ENCODE measurements at regions not wholly inside any gene's neighbourhood (a gene's known extent, or its start where the extent isn't known, plus 50 kb on each side); places are given as distances from the start of the nearest gene placed in this dataset.
A peak's percentile ranks its signal among the peaks of the same experiment; 100 is the strongest.
"Not testable (repeated sequence)": the region's sequence is repeated elsewhere in the genome, so short reads cannot be mapped to it uniquely, and the experiment has no call there.

DNA sequence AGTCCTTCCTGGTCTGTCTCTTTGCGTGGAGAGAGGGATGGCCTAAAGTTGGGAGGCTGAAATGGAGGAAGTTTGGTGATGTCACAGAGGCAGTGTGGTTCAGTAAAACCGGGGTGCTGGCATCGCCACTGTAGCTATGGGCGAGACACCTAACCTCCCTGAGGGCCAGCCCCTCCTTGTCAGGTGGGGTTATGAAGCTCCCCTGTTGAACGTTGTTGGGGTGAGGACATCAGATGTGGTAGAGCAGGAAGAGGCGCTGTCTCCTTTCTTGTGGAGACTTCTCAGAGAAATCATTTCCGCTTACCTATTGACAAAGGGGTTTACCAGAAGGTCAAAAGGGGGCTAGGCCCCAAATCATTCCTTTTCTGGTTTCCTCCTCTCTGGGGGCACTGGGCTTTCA is 294.7 kb downstream of the SIPA1L2 start:
- no peak for DNase-seq

DNA sequence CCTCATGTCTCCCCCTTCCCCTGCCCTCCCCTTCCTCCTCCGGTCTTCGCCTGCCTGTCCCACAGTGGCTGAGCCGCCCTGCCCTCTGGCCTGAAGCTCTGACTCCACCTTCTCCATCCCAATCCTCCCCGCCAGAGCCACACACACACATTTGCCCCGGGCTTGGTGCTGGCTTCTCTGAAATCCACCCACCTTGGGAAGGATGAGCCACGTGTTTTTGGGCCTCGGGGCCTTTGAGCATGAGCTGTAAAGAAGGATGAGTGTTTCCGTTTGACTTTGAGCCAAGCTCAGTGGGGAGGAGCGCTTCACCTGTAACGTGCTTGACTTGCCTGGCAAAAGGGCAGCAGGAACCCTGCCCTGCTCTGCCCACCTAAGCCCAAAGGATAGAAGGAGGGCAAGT is 295.1 kb downstream of the SIPA1L2 start:
- peak; percentile 54 for DNase-seq

DNA sequence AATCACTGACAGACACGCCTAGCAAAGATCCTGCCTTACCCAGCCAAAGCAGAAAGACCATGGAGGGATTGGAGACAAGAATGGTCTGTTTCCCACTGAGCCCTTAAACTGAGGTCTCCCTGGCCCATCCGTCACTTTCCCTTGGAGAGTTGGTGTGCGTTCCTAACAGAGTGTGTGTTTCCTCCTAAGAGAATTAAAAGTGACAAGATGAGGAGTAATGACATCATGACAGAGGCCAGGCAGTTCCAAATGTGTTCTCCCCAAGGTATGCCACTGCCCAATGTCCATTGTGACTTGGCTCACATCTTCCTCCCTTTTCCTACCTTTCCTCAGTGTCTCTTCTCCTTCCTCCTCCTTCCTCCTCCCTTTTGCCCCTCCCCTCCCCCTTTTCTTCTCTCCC is 295.7 kb downstream of the SIPA1L2 start:
- DNase-seq, result no peak

DNA sequence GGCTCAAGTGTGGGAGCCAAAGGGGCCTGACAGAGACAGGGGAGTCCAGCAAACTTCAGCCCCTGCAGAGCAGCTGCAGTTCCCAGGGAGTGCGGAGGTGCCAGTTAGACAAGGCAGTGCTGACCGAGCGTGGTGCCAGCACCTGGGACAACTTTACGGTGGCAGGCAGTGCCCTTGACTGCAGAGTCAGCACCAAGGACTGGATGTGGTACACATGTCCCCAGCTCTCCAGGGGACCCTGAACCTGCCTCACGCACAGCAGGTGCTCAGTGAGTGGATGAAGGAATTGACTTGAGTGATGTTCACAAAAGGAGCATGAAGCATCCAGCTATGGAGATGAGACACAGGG is 296.5 kb downstream of the SIPA1L2 start:
- no peak for DNase-seq

DNA sequence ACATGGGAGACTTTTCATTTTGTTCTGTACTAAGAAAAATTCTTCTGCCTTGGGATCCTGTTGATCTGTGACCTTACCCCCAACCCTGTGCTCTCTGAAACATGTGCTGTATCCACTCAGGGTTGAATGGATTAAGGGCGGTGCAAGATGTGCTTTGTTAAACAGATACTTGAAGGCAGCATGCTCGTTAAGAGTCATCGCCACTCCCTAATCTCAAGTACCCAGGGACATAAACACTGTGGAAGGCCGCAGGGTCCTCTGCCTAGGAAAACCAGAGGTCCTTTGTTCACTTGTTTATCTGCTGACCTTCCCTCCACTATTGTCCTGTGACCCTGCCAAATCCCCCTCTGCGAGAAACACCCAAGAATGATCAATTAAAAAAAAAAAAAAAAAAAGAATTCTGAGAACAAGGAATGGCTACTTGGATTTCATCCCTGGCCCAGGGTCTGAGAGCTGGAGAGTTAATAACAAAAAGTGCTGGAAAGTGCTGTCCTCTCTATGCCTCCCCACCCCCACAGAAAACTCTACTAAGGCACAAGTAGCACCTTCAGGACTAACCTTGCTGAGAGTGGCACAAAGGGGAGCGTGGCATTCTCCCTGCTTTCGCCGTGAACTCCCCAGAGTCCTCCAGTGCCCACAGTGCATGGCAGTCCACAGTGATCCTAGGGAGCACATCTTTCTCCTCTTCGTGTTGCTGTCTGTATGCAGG is 297.1 kb downstream of the SIPA1L2 start:
- not testable (repeated sequence) for DNase-seq

DNA sequence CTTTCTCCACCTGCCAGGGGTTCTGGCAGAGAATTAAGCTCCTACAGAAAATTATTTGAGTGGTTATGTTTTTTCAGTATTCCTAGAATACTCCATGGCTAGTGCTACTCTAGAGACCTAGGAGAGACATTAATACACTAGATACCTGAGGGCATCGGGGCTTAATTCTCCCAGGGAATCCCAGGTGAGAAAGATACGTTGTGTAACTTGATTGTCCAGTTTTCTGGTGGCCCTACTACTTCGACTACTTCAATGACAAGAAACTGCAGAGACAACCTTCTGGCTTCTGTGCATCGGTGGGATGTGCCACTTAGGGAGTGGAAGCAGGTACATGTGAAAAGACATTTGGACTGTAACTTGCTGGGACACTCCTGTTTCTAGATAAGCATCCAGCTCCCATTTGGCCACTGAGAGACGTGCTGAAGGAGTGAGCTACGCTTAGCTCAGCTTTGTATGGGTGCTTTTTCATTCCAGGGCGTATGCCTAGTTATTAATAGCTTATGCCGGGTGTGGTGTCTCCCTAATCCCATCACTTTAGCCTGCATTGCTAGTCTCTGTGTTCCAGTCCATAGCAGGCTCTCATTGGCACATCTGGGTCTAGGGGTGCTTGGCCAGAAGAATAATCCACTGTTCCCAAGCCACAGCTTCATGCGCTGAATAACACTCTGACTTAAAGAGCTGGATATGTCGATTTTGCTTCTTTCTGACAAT is 300.7 kb downstream of the SIPA1L2 start:
- DNase-seq, result no peak

DNA sequence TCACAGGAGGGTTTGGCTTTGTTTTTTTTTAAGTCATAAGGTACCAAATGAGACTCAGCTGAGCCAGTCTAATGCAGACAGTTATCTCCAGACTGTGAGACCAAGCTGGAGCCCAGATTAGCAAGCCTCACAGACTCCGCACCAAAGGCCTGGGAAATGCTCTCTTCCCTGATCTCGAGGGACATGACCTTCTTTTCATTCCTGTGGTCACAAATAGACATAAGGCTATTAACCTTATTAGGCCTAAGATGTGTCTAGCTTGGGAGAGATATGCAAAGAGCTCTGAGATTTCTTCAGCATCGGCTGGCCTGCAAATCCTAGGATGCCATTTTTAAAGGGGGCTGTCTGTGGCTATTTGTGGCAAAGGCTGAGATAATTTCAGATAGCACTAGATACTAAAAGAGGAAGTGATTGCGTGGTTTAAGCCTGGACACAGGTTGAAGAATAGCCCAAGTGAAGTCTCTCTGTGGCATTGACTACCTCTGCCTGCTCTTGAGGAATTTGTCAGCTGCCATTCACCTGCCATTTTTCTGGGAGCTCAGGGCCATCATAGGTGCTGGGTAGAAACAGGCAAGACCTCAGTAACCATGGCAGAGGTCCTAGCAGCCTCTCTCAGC is 301.3 kb downstream of the SIPA1L2 start:
- DNase-seq, result no peak

DNA sequence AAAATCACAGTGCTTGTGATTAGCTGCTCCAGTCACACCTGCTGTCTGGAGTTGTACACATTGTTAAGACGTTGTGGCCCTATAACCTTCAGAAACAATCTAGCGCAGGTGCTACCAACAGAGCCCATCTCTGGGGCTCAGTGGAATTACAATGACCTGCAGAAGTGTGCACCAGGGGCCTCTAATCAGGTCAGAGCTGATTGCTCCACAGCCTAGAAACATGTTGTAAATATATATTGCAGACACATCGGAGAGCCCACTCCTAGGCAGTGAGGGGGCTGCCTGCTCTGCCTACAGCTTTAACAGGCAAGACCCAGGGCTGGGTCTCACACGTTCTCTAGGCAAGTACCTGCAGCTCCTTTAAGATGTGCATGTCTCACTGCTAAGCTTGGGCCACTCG is 302.0 kb downstream of the SIPA1L2 start:
- DNase-seq, result no peak

DNA sequence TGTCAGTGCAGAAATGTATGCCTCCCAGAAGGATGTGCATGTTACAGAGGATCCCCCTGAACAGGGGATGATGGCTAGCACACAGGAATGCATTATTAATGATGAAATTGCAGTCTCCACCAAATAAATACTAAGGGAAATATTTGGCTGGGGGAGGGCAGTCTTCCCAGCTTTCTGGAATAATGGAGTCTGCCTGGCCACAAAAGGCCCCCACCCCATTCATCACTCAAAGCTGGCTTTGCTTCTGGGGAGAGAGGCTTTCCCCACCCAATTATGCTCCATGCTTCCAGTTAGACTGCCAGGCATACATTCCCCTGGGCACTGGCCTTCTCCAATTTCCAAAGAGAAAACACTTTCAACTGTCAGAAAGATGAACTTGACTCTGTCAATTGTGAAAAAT is 302.7 kb downstream of the SIPA1L2 start:
- DNase-seq, result no peak

DNA sequence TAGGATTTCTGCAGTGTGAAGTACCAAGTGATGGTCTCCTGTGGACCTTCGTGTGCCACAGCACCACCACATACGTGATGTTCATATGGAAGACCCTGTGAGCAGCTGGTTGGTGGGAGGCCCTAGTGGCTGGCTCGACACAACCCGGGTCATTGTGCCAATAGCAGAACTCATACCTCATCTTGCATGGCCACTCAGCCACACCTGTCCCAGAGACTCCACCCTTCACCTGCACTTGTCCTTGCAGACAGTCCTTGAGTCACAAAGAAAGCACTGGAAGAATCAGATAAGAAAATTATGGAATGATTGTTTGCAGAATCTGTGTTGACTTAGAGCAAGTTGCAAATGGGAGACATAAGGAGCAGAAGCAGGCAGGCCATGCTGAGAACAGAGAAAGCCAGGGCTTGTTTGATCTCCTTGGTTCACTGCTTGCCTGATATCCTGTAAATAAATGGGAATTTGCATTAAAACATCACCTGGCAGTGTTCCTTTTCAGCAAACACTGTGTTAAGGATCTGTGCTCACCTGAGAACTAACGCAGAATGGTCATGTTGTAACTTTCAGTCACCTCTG is 307.7 kb downstream of the SIPA1L2 start:
- peak; percentile 50 for DNase-seq

DNA sequence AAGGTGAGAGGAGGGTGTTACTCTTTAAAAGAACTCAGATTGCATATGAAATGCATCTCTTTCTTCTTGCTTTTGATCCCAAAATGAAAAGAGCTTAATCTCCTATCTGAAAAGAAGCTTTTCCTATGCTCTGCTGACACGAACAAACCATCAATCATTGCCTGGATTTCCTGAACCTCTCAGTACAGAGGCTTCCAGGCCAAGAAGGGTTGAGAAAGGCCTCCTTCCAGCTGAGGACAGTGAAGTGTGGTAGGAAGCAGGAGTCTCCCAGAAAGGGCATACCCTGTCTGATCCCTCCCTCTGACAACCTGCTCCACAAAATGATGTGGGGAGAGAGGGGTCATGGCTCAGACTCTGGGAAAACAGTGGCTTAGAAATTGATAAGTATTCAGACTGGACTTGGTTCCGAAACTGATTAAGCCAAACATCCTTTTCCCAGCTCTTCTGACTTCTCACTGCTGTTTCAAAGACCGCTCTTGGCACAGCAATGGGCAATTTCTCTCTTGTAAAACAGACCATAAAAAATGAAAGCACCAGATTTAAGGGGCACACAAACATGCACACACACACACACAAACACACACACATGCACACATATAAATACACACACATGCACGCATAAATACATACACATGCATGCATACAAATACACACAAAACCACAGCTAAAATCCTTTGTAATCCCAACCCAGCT is 310.3 kb downstream of the SIPA1L2 start:
- DNase-seq, result no peak

DNA sequence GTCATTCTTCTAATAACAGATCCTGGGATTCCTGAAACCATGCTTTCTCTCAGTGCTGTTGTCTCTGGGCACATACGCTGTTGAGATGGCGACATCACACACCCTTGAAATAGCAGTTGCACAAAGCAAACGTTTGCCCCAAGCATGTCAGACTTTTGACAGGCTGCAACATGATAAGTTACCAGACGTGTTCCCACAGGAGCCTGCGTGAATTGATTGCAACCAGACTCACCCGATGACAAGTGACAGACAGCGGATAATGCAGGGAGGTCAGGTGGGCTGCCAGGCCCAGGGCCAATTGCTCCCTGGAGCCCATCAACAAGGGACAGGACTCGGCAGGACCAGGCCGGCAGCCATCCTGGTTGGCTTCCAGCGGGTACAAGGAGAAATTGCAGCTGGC is 310.9 kb downstream of the SIPA1L2 start:
- DNase-seq, result peak; percentile 27

DNA sequence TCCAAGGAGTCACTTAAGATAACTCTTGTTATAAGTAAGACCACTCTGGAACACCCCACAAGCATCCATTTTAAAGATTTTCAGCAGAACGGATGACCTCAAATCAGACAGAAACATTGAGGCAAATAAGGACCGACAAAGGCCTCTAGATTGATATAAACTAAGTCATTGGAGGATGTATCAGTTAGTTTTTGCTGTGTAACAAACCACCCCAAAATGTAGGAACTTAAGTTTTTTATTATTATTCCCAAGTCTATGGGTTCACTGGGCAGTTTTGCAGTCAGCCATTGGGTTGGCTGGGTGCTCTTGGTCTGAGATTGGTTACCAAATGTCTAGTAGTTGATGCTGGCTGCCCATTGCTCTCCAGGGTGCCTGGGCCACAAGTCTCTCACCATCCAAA is 311.8 kb downstream of the SIPA1L2 start:
- DNase-seq, result no peak

DNA sequence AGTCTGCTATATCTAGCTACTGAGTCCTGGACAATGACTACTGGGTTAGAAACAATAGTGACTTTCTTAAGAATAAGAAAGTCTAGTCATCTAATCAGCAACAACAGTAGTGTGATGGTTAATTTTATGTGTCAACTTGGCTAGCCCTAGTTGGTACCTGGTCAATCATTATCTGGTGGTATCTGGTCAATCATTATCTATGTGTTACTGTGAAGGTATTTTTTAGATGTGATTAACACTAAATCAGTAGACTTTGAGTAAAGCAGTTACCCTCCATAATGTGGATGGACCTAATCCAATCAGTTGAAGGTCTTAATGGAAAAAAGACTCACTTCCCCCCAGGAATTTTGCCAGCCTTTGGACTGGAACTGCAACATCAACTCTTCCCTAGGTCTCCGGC is 312.6 kb downstream of the SIPA1L2 start:
- DNase-seq, result no peak

DNA sequence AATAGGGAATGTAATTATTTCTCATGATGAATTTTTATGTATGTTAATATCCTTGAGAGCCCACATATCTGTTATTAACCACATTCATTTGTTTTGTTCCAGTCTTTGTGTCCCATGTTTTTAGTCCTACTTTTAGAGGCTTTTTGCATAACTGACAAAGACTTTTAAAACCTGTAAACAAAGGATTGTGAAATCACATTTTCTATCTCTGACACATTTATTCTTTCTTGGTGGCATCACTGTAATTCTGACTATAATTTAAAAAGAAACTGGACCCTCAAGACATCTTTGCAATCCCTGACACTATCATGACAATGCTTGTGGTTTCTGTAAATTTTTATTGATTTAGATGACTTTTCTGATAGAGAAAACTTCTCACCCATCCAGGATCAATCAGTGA is 313.1 kb downstream of the SIPA1L2 start:
- no peak for DNase-seq

DNA sequence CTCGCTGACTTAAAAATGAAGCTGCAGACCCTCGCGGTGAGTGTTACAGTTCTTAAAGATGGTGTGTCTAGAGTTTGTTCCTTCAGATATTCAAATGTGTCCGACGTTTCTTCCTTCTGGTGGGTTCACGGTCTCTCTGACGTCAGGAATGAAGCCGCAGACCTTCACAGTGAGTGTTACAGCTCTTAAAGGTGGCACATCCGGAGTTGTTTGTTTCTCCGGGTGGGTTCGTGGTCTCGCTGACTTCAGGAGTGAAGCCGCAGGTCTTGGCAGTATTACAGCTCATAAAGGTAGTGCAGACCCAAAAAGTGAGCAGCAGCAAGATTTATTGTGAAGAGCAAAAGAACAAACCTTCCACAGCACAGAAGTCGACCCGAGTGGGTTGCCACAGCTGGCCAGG is 316.1 kb downstream of the SIPA1L2 start:
- DNase-seq, result not testable (repeated sequence)

DNA sequence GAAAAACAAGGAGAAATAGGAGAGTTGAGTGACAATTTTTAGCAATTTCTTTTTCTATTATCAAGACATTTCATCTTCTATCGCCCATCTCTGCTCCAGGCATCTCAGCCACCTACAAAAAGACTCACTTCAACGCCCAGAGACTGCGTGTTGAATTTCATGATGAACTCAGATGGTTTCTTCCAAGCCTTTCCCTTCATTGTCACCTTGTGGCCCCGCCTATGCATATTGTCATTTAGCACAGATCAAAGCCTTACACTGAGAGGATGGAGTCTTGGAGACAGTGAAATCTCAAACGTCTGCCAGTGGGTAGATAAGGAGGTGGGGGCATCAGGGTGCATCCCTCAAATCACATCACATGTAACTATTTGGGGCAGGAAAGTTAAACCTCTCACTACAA is 319.4 kb downstream of the SIPA1L2 start:
- no peak for DNase-seq

DNA sequence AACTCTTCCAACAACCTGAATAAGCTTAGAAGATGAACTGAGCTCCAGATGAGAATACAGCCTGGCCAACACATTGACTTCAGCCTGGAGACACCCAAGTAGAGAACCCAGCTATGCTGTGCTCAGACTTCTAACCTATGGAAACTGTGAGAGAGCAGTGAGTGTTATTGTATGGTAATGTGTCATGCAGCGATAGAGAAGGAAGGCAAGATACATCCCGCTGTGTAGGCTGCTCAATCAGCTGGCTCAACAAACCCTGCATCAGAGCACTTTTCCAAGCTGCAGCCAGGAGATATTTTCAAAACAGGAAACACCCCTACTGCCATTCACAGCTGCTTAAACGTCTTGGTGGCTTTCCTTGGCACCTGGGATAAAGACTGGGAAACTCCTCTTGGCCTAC is 321.3 kb downstream of the SIPA1L2 start:
- no peak for DNase-seq

DNA sequence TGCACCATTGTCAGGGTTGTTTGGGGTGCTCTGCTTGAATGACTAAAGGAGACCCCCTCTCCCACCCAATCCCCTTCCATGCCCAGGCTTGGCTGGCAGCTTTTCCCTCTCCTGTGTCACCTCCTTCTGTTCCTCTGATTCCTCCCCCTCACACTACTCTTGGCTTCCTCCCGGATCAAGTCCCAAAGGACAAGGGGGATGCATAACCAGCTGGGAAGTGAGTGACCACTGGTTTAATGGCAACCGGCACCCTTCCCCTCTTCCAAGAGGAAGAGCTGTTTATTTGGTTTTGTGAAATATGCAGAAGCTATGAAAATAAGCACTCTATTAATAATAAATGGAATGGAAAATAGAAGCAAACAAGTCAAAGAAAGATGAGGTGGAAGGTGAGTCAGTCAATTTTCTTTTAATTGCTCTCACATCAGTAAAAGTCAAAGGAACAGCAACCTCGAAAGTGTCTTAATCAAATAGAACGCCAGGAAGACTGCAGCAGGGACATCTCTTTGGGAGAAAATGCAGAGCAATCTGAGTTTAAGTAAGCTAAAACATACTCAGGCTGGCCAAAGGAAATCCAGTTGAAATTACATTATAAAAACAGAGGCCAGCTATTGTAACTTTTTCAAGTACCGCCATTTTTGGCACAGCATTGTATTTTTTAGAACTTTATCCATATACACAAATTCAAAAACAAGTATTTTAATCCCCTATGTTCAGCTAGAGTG is 322.5 kb downstream of the SIPA1L2 start:
- no peak for DNase-seq

DNA sequence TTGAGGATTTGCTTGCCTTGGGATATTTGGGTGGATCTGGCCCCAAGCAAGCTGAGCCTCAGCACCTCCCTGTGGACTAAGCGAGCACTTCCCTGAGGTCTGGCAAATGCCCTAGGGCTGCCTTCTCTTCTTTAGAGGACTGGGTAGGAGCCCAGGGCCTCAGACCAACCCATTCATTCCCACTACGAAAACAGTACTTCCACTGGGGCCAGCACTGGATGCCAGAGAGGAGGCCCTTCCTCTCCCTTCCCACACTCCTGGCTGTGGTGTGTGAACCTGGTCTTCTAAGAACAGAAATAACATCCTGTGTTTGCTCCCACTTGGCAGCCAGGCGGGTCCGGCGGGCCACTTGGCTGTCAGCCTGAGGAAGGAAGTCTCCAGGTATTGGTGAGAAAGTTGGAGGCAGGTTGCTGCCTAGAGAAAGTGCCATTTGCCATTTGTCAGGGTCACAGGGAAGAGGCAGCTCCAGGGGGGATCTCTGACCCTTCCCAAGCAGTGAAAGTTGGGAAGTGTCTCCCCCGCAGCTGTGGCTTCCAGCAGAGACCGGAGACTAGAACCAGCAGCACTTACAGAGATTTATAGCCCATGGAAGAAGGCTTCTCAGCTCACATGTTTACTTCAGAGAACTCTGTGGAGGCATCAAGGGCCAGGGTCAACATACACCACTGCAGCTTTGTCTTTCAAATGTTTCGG is 323.5 kb downstream of the SIPA1L2 start:
- peak; percentile 86 for DNase-seq

DNA sequence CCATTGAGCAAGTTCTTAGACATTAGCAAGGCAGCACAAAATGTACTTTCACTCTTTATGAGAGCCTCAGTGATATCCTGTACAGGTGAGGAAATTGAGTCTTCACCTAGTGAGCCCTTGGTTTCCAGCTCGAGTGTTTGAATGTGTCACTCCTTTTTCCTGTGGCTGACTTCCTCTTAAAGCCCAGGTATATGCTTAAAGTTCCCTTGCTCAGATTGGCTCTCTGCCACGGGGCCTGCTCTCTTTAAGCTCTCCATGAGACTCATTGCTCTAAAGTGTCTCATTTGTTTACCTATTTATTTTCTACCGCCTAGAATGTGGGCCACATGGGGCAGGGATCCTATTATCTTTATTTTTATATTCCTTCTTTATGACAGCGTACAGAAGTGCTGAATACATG is 324.9 kb downstream of the SIPA1L2 start:
- peak; percentile 84 for DNase-seq

DNA sequence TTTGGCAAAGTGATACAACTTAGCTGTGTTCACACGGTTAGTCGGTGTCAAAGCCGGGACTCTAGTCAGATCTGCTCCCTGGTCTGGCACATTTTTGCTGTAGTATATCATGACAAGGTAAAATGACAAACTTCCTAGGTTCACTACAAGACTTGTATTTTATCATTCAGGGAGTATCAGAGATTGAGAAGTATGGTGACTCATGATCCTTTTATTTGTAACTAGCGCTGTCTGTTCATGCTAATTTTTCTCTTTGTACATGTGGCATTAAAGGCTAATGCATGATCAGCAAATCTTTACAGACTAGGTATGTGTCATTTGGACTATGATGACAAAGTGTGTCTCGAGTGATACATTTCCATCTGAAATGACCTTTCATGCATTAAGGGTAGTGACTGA is 326.7 kb downstream of the SIPA1L2 start:
- no peak for DNase-seq
